HepG2 (cell line): ENCODE measurements at regions not wholly inside any gene's neighbourhood (a gene's known extent, or its start where the extent isn't known, plus 50 kb on each side); places are given as distances from the start of the nearest gene placed in this dataset.

Experiments used
- ELF4 ChIP-seq: sonication (generic); formaldehyde crosslinking; IDR thresholded peaks from 2 replicates; pipeline ENCODE4 v1.5.0; 2020; ENCODE audit warnings: missing genetic modification reagents, mild to moderate bottlenecking, moderate library complexity, borderline replicate concordance
- ESRRA ChIP-seq: sonication (generic); formaldehyde crosslinking; IDR thresholded peaks from 2 replicates; pipeline ENCODE4 v1.5.1; 2020; ENCODE audit warnings: mild to moderate bottlenecking, low read depth, missing genetic modification reagents
- FLYWCH1 ChIP-seq: sonication (generic); formaldehyde crosslinking; IDR thresholded peaks from 2 replicates; pipeline ENCODE4 v1.8.1; 2023; ENCODE audit warnings: mild to moderate bottlenecking, missing genetic modification reagents
- KMT2A ChIP-seq: sonication (generic); formaldehyde crosslinking; IDR thresholded peaks from 2 replicates; pipeline ENCODE4 v1.4.0; 2020; ENCODE audit warnings: missing genetic modification reagents
- MAF1 ChIP-seq: sonication (generic); formaldehyde crosslinking; IDR thresholded peaks from 2 replicates; pipeline ENCODE4 v1.5.0; 2020; ENCODE audit warnings: missing genetic modification reagents, borderline replicate concordance
- MBNL3 ChIP-seq: fragments of 250-450 bp; sonication (Bioruptor Pico); conservative IDR thresholded peaks from 2 replicates; pipeline ENCODE4 v1.8.0; 2022; ENCODE audit warnings: mild to moderate bottlenecking, inconsistent platforms
- MIXL1 ChIP-seq: IDR thresholded peaks from 2 replicates; pipeline ENCODE4 v1.6.1; 2016
- NCOR1 ChIP-seq: fragments of 200-600 bp; sonication (generic); IDR thresholded peaks from 2 replicates; pipeline ENCODE4 v1.7.0; 2017; ENCODE audit warnings: antibody characterized with exemption, low read length, borderline replicate concordance
- RELA ChIP-seq: sonication (generic); formaldehyde crosslinking; IDR thresholded peaks from 2 replicates; pipeline ENCODE4 v1.4.0; 2020; ENCODE audit warnings: missing genetic modification reagents
- REPIN1 ChIP-seq: sonication (generic); formaldehyde crosslinking; IDR thresholded peaks from 2 replicates; pipeline ENCODE4 v1.8.0; 2022; ENCODE audit warnings: missing genetic modification reagents, low read depth, mild to moderate bottlenecking, borderline replicate concordance
- SETDB1 ChIP-seq: sonication (generic); formaldehyde crosslinking; IDR thresholded peaks from 2 replicates; pipeline ENCODE4 v1.5.1; 2020; ENCODE audit warnings: missing genetic modification reagents, mild to moderate bottlenecking, borderline replicate concordance
- ZBTB38 ChIP-seq: sonication (generic); formaldehyde crosslinking; IDR thresholded peaks from 2 replicates; pipeline ENCODE4 v1.5.1; 2020; ENCODE audit warnings: mild to moderate bottlenecking, missing genetic modification reagents
- ZNF619 ChIP-seq: sonication (generic); formaldehyde crosslinking; IDR thresholded peaks from 2 replicates; pipeline ENCODE4 v1.4.0; 2020; ENCODE audit warnings: mild to moderate bottlenecking, missing genetic modification reagents
- ZNF720 ChIP-seq: sonication (generic); formaldehyde crosslinking; IDR thresholded peaks from 2 replicates; pipeline ENCODE4 v1.4.0; 2020; ENCODE audit warnings: missing genetic modification reagents
- ZSCAN31 ChIP-seq: sonication (generic); formaldehyde crosslinking; IDR thresholded peaks from 2 replicates; pipeline ENCODE4 v1.5.0; 2020; ENCODE audit warnings: low read depth, mild to moderate bottlenecking, missing genetic modification reagents
- TF ChIP-seq, protein P1 (sequence below): IDR thresholded peaks from 2 replicates; pipeline ENCODE4 v1.4.0; 2020; ENCODE audit warnings: mild to moderate bottlenecking, missing genetic modification reagents
- TF ChIP-seq, protein P2 (sequence below): IDR thresholded peaks from 2 replicates; pipeline ENCODE4 v1.6.1; 2016; ENCODE audit warnings: missing compliant biosample characterization, missing genetic modification reagents, borderline replicate concordance
- TF ChIP-seq, protein P3 (sequence below): sonication (generic); formaldehyde crosslinking; IDR thresholded peaks from 2 replicates; pipeline ENCODE4 v1.4.0; 2020; ENCODE audit warnings: missing genetic modification reagents
- TF ChIP-seq, protein P4 (sequence below): sonication (generic); formaldehyde crosslinking; IDR thresholded peaks from 2 replicates; pipeline ENCODE4 v1.4.0; 2020; ENCODE audit warnings: missing genetic modification reagents, mild to moderate bottlenecking, borderline replicate concordance

DNA sequence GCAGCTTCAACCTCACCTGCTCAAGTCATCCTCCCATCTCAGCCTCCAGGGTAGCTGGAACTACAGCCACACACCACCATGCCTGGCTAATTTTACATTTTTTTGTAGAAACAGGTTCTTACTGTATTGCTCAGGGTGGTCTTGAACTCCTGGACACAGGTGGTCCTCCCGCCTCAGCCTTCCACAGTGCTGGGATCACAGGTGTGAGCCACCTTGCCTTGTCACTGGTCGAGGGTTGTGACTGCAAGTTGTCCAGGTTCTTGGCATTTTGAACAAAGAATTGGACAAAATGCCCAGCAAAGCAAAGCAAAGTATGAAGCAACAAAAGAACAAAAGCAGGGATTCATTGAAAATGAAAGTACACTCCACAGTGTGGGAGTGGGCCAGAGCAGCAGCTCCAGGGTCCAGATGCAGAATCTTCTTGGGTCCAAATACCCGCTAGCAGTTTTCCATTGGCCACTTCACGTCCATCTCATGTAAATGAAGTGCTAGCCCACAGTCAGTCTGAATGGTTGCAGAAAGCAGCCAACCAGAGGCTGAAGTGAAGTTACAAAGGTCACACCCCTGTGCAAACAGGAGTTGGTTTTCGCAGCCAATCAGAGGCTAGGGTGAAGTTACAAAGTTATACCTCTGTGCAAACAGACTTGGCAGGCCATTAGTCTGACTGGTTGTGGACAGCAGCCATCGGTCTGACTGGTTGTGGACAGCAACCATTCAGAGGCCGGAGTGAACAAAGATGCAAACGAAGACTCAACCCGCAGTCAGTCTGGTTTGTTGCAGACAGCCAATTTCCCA lies 109.5 kb upstream of the KIF26B start (continued):
- TF ChIP-seq ESRRA (CRISPR knock-in tag) = no peak
- TF ChIP-seq, protein P1, sequence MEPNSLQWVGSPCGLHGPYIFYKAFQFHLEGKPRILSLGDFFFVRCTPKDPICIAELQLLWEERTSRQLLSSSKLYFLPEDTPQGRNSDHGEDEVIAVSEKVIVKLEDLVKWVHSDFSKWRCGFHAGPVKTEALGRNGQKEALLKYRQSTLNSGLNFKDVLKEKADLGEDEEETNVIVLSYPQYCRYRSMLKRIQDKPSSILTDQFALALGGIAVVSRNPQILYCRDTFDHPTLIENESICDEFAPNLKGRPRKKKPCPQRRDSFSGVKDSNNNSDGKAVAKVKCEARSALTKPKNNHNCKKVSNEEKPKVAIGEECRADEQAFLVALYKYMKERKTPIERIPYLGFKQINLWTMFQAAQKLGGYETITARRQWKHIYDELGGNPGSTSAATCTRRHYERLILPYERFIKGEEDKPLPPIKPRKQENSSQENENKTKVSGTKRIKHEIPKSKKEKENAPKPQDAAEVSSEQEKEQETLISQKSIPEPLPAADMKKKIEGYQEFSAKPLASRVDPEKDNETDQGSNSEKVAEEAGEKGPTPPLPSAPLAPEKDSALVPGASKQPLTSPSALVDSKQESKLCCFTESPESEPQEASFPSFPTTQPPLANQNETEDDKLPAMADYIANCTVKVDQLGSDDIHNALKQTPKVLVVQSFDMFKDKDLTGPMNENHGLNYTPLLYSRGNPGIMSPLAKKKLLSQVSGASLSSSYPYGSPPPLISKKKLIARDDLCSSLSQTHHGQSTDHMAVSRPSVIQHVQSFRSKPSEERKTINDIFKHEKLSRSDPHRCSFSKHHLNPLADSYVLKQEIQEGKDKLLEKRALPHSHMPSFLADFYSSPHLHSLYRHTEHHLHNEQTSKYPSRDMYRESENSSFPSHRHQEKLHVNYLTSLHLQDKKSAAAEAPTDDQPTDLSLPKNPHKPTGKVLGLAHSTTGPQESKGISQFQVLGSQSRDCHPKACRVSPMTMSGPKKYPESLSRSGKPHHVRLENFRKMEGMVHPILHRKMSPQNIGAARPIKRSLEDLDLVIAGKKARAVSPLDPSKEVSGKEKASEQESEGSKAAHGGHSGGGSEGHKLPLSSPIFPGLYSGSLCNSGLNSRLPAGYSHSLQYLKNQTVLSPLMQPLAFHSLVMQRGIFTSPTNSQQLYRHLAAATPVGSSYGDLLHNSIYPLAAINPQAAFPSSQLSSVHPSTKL (CRISPR knock-in tag) = 0 out of 2 replicates have a peak, but pooled peaks have one; percentile 18
- TF ChIP-seq MAF1 (CRISPR knock-in tag) = no peak
- peak; percentile 17; the same call in 1 of the 2 replicates for TF ChIP-seq ZBTB38 (CRISPR knock-in tag)
- no peak for TF ChIP-seq SETDB1 (CRISPR knock-in tag)
- no peak for TF ChIP-seq MBNL3
- peak; percentile 78; the same call in 1 of the 2 replicates for TF ChIP-seq MIXL1 (CRISPR knock-in tag)
- TF ChIP-seq REPIN1 (CRISPR knock-in tag) = no peak
- TF ChIP-seq ZNF720 (CRISPR knock-in tag) = no peak
- TF ChIP-seq, protein P2, sequence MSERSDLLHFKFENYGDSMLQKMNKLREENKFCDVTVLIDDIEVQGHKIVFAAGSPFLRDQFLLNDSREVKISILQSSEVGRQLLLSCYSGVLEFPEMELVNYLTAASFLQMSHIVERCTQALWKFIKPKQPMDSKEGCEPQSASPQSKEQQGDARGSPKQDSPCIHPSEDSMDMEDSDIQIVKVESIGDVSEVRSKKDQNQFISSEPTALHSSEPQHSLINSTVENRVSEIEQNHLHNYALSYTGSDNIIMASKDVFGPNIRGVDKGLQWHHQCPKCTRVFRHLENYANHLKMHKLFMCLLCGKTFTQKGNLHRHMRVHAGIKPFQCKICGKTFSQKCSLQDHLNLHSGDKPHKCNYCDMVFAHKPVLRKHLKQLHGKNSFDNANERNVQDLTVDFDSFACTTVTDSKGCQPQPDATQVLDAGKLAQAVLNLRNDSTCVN (CRISPR knock-in tag) = peak; percentile 46; the same call in 1 of the 2 replicates
- TF ChIP-seq ELF4 (CRISPR knock-in tag) = no peak
- TF ChIP-seq, protein P3, sequence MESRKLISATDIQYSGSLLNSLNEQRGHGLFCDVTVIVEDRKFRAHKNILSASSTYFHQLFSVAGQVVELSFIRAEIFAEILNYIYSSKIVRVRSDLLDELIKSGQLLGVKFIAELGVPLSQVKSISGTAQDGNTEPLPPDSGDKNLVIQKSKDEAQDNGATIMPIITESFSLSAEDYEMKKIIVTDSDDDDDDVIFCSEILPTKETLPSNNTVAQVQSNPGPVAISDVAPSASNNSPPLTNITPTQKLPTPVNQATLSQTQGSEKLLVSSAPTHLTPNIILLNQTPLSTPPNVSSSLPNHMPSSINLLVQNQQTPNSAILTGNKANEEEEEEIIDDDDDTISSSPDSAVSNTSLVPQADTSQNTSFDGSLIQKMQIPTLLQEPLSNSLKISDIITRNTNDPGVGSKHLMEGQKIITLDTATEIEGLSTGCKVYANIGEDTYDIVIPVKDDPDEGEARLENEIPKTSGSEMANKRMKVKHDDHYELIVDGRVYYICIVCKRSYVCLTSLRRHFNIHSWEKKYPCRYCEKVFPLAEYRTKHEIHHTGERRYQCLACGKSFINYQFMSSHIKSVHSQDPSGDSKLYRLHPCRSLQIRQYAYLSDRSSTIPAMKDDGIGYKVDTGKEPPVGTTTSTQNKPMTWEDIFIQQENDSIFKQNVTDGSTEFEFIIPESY (CRISPR knock-in tag) = no peak
- TF ChIP-seq FLYWCH1 (CRISPR knock-in tag) = no peak
- peak; percentile 41; the same call in 1 of the 2 replicates for TF ChIP-seq KMT2A (CRISPR knock-in tag)
- TF ChIP-seq ZNF619 = no peak
- peak; percentile 66; the same call in 1 of the 2 replicates for TF ChIP-seq ZSCAN31 (CRISPR knock-in tag)
- TF ChIP-seq, protein P4, sequence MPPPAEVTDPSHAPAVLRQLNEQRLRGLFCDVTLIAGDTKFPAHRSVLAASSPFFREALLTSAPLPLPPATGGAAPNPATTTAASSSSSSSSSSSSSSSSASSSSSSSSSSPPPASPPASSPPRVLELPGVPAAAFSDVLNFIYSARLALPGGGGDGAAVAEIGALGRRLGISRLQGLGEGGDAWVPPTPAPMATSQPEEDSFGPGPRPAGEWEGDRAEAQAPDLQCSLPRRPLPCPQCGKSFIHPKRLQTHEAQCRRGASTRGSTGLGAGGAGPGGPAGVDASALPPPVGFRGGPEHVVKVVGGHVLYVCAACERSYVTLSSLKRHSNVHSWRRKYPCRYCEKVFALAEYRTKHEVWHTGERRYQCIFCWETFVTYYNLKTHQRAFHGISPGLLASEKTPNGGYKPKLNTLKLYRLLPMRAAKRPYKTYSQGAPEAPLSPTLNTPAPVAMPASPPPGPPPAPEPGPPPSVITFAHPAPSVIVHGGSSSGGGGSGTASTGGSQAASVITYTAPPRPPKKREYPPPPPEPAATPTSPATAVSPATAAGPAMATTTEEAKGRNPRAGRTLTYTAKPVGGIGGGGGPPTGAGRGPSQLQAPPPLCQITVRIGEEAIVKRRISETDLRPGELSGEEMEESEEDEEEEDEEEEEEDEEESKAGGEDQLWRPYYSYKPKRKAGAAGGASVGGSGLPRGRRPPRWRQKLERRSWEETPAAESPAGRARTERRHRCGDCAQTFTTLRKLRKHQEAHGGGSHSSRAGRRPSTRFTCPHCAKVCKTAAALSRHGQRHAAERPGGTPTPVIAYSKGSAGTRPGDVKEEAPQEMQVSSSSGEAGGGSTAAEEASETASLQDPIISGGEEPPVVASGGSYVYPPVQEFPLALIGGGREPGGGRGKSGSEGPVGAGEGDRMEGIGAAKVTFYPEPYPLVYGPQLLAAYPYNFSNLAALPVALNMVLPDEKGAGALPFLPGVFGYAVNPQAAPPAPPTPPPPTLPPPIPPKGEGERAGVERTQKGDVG (CRISPR knock-in tag) = no peak
- no peak; the same call in 1 of the 2 replicates for TF ChIP-seq NCOR1
- TF ChIP-seq RELA (CRISPR knock-in tag) = no peak
